OCI-LY3 (cell line): ENCODE measurements at regions not wholly inside any gene's neighbourhood (a gene's known extent, or its start where the extent isn't known, plus 50 kb on each side); places are given as distances from the start of the nearest gene placed in this dataset.

Experiments
- EZH2phosphoT487 ChIP-seq: fragments of 200-600 bp; shearing (Covaris generic); IDR thresholded peaks from 2 replicates; pipeline ENCODE4 v1.6.1; 2018; ENCODE audit warnings: antibody characterized with exemption, mixed run types, low read depth
- TF ChIP-seq, protein P1 (sequence below): fragments of 200-600, 300-600 bp; sonication (generic); IDR thresholded peaks from 2 replicates; pipeline ENCODE4 v1.5.1; 2014; ENCODE audit warnings: antibody characterized with exemption, low read length, low read depth

DNA sequence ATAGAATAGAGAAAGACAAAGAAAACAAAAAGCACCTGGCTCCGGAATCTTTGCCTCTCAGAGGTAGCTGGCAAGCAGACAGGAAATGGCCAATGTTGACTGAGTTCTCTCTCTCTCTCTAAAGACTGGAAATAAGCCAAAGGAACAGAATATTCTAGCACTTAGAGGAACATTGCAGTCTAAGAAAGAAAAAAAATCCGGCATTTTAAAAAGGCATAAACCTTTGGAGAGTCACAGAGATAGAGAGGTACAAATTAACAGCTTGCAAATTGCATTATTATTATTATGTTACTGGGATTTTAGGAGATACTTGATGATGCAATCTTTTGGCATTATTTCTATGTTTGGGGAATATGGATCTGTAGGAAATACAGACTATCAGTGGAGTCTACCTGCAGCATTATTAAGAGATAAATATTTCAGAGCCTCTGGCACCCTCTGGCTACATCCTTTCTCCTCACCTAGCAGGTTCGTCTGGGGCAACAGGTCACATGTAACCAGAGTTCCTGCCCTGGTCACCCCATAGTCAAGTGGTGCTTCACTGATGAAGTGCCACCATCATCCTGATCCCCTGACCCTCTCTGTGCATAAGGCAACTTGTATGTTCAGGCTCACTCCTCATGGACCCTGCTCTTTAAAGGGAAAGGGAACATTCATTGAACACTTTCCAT lies 318.9 kb upstream of the ACVR2A start:
- TF ChIP-seq, protein P1, sequence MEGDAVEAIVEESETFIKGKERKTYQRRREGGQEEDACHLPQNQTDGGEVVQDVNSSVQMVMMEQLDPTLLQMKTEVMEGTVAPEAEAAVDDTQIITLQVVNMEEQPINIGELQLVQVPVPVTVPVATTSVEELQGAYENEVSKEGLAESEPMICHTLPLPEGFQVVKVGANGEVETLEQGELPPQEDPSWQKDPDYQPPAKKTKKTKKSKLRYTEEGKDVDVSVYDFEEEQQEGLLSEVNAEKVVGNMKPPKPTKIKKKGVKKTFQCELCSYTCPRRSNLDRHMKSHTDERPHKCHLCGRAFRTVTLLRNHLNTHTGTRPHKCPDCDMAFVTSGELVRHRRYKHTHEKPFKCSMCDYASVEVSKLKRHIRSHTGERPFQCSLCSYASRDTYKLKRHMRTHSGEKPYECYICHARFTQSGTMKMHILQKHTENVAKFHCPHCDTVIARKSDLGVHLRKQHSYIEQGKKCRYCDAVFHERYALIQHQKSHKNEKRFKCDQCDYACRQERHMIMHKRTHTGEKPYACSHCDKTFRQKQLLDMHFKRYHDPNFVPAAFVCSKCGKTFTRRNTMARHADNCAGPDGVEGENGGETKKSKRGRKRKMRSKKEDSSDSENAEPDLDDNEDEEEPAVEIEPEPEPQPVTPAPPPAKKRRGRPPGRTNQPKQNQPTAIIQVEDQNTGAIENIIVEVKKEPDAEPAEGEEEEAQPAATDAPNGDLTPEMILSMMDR, result peak; percentile 31; the same call in 1 of the 2 replicates
- no peak for TF ChIP-seq EZH2phosphoT487
